B cell (primary cell): ENCODE measurements at regions not wholly inside any gene's neighbourhood (a gene's known extent, or its start where the extent isn't known, plus 50 kb on each side); places are given as distances from the start of the nearest gene placed in this dataset.

ENCODE experiments used
- ATAC-seq: fragments of 200-7000 bp; cut with Tn5 transposase; one replicate; pipeline ENCODE4 v1.10.0; 2021; ENCODE audit warnings: low read depth, mild to moderate bottlenecking, moderate number of reproducible peaks, moderate library complexity
- CTCF ChIA-PET: fragments of 350-600 bp; sonication (Branson Sonifier 250); formaldehyde crosslinking; loops from one replicate; lab custom pipeline; 2021; ENCODE audit warnings: antibody characterized with exemption, inconsistent platforms; lab: Charles Lee
- POLR2A ChIA-PET: fragments of 350-600 bp; sonication (Branson Sonifier 250); formaldehyde crosslinking; loops from one replicate; lab custom pipeline; 2021; ENCODE audit warnings: antibody characterized with exemption; lab: Charles Lee
- DNase-seq: peaks from one replicate; pipeline ENCODE4 v3.0.0; 2013
- H2AFZ ChIP-seq: 2 replicates; pipeline ENCODE4 v1.6.1; 2012; ENCODE audit warnings: mild to moderate bottlenecking, low read depth, low read length; ENCODE audit not compliant: insufficient read depth, poor library complexity, severe bottlenecking
- H3K27ac ChIP-seq, 2 donors: 1 replicate in 1 of 2; 2 replicates in 1 of 2; pipeline ENCODE4 v1.5.1; 2012 to 2013; ENCODE audit warnings: low read length in 2 of 2, mild to moderate bottlenecking in 2 of 2, moderate library complexity in 1 of 2
- H3K27me3 ChIP-seq, 4 experiments: fragments of 200-600 bp in 1 of 4; sonication (generic) in 1 of 4; replicated peaks in 1 of 4; 1 replicate in 2 of 4; 2 replicates in 2 of 4; pipeline versions ENCODE4 v1.6.1 to v1.7.0; 2013 to 2016; ENCODE audit warnings: low read length in 3 of 4, mild to moderate bottlenecking in 2 of 4, mixed read lengths in 1 of 4, moderate library complexity in 1 of 4; ENCODE audit not compliant: insufficient read depth in 4 of 4, control insufficient read depth in 3 of 4; ENCODE audit errors: control extremely low read depth in 1 of 4
- H3K36me3 ChIP-seq, 2 experiments: replicated peaks in 1 of 2; 1 replicate in 1 of 2; 2 replicates in 1 of 2; pipeline versions ENCODE4 v1.6.1 to v1.7.1; 2013; ENCODE audit warnings: low read length in 1 of 2; ENCODE audit not compliant: insufficient read depth in 2 of 2, control insufficient read depth in 1 of 2; ENCODE audit errors: control extremely low read depth in 1 of 2, extremely low read depth in 1 of 2
- H3K4me1 ChIP-seq, 2 donors: fragments of 200-600 bp in 1 of 2; sonication (generic) in 1 of 2; 1 replicate in 1 of 2; 2 replicates in 1 of 2; pipeline versions ENCODE4 v1.5.1 to v1.6.1; 2013 to 2017; ENCODE audit warnings: low read length in 2 of 2; ENCODE audit not compliant: control insufficient read depth in 2 of 2, insufficient read depth in 2 of 2
- H3K4me2 ChIP-seq: replicated peaks from 2 replicates; pipeline ENCODE3; 2012; ENCODE audit warnings: mild to moderate bottlenecking, low read depth, low read length; ENCODE audit not compliant: poor library complexity, severe bottlenecking
- H3K4me3 ChIP-seq, 5 experiments: fragments of 200-600 bp in 1 of 5; sonication (generic) in 1 of 5; 1 replicate in 3 of 5; 2 replicates in 2 of 5; pipeline versions ENCODE4 v1.5.1 to v1.7.0; 2011 to 2016; ENCODE audit warnings: low read length in 4 of 5, mild to moderate bottlenecking in 4 of 5, low read depth in 2 of 5, control low read depth in 1 of 5, moderate library complexity in 1 of 5; ENCODE audit not compliant: insufficient read depth in 1 of 5; ENCODE audit errors: control extremely low read depth in 1 of 5, extremely low read depth in 1 of 5
- H3K79me2 ChIP-seq: fragments of 200-600 bp; sonication (generic); one replicate; pipeline ENCODE4 v1.6.0; 2016; ENCODE audit warnings: low read length; ENCODE audit not compliant: control insufficient read depth, insufficient read depth
- H3K9ac ChIP-seq: fragments of 200-600 bp; sonication (generic); 2 replicates; pipeline ENCODE4 v1.6.1; 2017; ENCODE audit warnings: mild to moderate bottlenecking, low read length, moderate library complexity
- H3K9me3 ChIP-seq, 3 donors: one replicate each; pipeline versions ENCODE4 v1.6.1 to v1.7.1; 2013; ENCODE audit warnings: low read length in 2 of 3; ENCODE audit not compliant: control insufficient read depth in 2 of 3, insufficient read depth in 1 of 3; ENCODE audit errors: control extremely low read depth in 1 of 3
- H4K20me1 ChIP-seq: 2 replicates; pipeline ENCODE4 v1.6.0; 2012; ENCODE audit warnings: mild to moderate bottlenecking, low read length; ENCODE audit not compliant: insufficient read depth, control insufficient read depth, poor library complexity, severe bottlenecking
- H3K27ac Mint-ChIP-seq: one replicate; pipeline ENCODE4 v1.8.0; 2021; ENCODE audit warnings: mixed read lengths
- H3K27me3 Mint-ChIP-seq: one replicate; pipeline ENCODE4 v1.8.0; 2021; ENCODE audit warnings: mixed read lengths
- H3K4me1 Mint-ChIP-seq: one replicate; pipeline ENCODE4 v1.8.0; 2021; ENCODE audit warnings: mixed read lengths
- H3K4me3 Mint-ChIP-seq: one replicate; pipeline ENCODE4 v1.8.0; 2021; ENCODE audit warnings: mixed read lengths
- H3K9me3 Mint-ChIP-seq: one replicate; pipeline ENCODE4 v1.8.0; 2022; ENCODE audit warnings: mixed read lengths; ENCODE audit not compliant: insufficient read depth
- CTCF ChIP-seq: fragments of 200-600 bp; IDR thresholded peaks from one replicate; pipeline ENCODE4 v1.8.0; 2022; ENCODE audit warnings: antibody characterized with exemption, mild to moderate bottlenecking
- EZH2 ChIP-seq: IDR thresholded peaks from 2 replicates; pipeline ENCODE4 v1.6.1; 2012; ENCODE audit warnings: borderline replicate concordance, low read depth, mild to moderate bottlenecking, moderate library complexity, low read length; ENCODE audit not compliant: insufficient read depth, poor library complexity, severe bottlenecking
- WGBS: methylation state at CpG from one replicate; pipeline ENCODE4 v1.1.5; 2013; ENCODE audit warnings: missing lambda C conversion rate; ENCODE audit not compliant: insufficient coverage; 5-methylcytosine and 5-hydroxymethylcytosine counted together
- intact Hi-C: fragments of 100-400 bp; cut with micrococcal nuclease; formaldehyde crosslinking; loops from one replicate; pipeline ENCODE4 v1.10.0; 2022

- H3K4me1 ChIP-seq: no peaks in the 10 kb centered on the region
- no peak for DNase-seq
- 100% methylated on average over 1 of the region's 5 CpGs for WGBS
- no peak overlapping the region for H3K4me3 ChIP-seq
- no peaks in the 10 kb centered on the region for H3K27me3 Mint-ChIP-seq
- no peaks in the 10 kb centered on the region for H3K27me3 ChIP-seq
- ChIA-PET POLR2A (no interaction called here), CTCF (no interaction called here)
- no peaks in the 10 kb centered on the region for H3K79me2 ChIP-seq
- H3K4me1 Mint-ChIP-seq: no peaks in the 10 kb centered on the region
- no peak overlapping the region for H3K27ac ChIP-seq
- peaks cover 6% of the 10 kb centered on the region for H3K9me3 Mint-ChIP-seq
- no peak overlapping the region for H3K27ac Mint-ChIP-seq
- no peak for TF ChIP-seq EZH2
- TF ChIP-seq CTCF: no peak
- peaks cover 0 to 5% (median 3%) of the 10 kb centered on the region in 3 donors for H3K9me3 ChIP-seq
- H3K9ac ChIP-seq: no peak overlapping the region
- H3K4me3 Mint-ChIP-seq: no peak overlapping the region
- H3K36me3 ChIP-seq: no peaks in the 10 kb centered on the region
- no peaks in the 10 kb centered on the region for H4K20me1 ChIP-seq
- intact Hi-C loops: no loop called here
- no peak overlapping the region for H3K4me2 ChIP-seq
- no peak overlapping the region for H2AFZ ChIP-seq
- ATAC-seq: no peak
Observed at GRCh38 chr15:95486224-95486623, 844.3 kb upstream of the NR2F2 start.

GRCh38 chr15:95489103-95489502 lies 841.4 kb upstream of the NR2F2 start:
- intact Hi-C loops: no loop called here
- H3K27ac ChIP-seq: no peak overlapping the region
- WGBS: no CpG with 5 or more reads among the region's 5 CpGs
- peaks cover 8% of the 10 kb centered on the region for H3K9me3 Mint-ChIP-seq
- peaks cover 0 to 5% (median 3%) of the 10 kb centered on the region in 3 donors for H3K9me3 ChIP-seq
- no peak overlapping the region for H3K4me2 ChIP-seq
- H3K27ac Mint-ChIP-seq: no peak overlapping the region
- POLR2A ChIA-PET: no interaction called here
- no peak overlapping the region for H3K9ac ChIP-seq
- ATAC-seq (no peak), DNase-seq (no peak)
- CTCF ChIA-PET: no interaction called here
- H3K4me1 Mint-ChIP-seq: no peaks in the 10 kb centered on the region
- H3K4me3 Mint-ChIP-seq: no peak overlapping the region
- H3K36me3 ChIP-seq: no peaks in the 10 kb centered on the region
- no peaks in the 10 kb centered on the region for H4K20me1 ChIP-seq
- TF ChIP-seq CTCF (no peak), EZH2 (no peak)
- no peaks in the 10 kb centered on the region for H3K4me1 ChIP-seq
- no peak overlapping the region for H2AFZ ChIP-seq
- H3K27me3 ChIP-seq: no peaks in the 10 kb centered on the region
- H3K27me3 Mint-ChIP-seq: no peaks in the 10 kb centered on the region
- no peaks in the 10 kb centered on the region for H3K79me2 ChIP-seq
- no peak overlapping the region for H3K4me3 ChIP-seq
